ENCODE measurements at regions not wholly inside any gene's neighbourhood (a gene's known extent, or its start where the extent isn't known, plus 50 kb on each side); places are given as distances from the start of the nearest gene placed in this dataset.

GRCh38 chr1:232357416-232357815 lies 272.5 kb downstream of the SIPA1L2 start:
- TF ChIP-seq CTCF (IDR thresholded peaks at IDR 0.05), result no peak
- no peak for TF ChIP-seq POLR2A (IDR thresholded peaks at IDR 0.05)

Measured in Peyer's patch (tissue), 4 donors.